Endothelial cell of hepatic sinusoid (primary cell): ENCODE measurements at regions not wholly inside any gene's neighbourhood (a gene's known extent, or its start where the extent isn't known, plus 50 kb on each side); places are given as distances from the start of the nearest gene placed in this dataset.
"Not testable (repeated sequence)": the region's sequence is repeated elsewhere in the genome, so short reads cannot be mapped to it uniquely, and the experiment has no call there.

Experiments
- in situ Hi-C: cut with HindIII; loops from 2 replicates; pipeline ENCODE4 v1.10.0; 2017; ENCODE audit warnings: low sequenced_read_pairs

GRCh38 chr22:49698616-49699015 is 129.1 kb downstream of the BRD1 start:
- in situ Hi-C loops, result not testable (repeated sequence)

- in situ Hi-C loops, result no loop called here
These were observed 130.6 kb downstream of the BRD1 start for GRCh38 chr22:49697047-49697446.

GRCh38 chr22:49694462-49695260 is 133.0 kb downstream of the BRD1 start:
- in situ Hi-C loops, result no loop called here

- in situ Hi-C loops, result no loop called here
These were observed 133.8 kb downstream of the BRD1 start for GRCh38 chr22:49693848-49694247.

GRCh38 chr22:49693416-49693815 is 134.3 kb downstream of the BRD1 start:
- in situ Hi-C loops, result no loop called here

- in situ Hi-C loops, result no loop called here
These were observed 135.0 kb downstream of the BRD1 start for GRCh38 chr22:49692499-49693225.

GRCh38 chr22:49691256-49691655 is 136.4 kb downstream of the BRD1 start:
- in situ Hi-C loops, result no loop called here

GRCh38 chr22:49690454-49690853 is 137.2 kb downstream of the BRD1 start:
- in situ Hi-C loops, result no loop called here

GRCh38 chr22:49689858-49690257 is 137.8 kb downstream of the BRD1 start:
- in situ Hi-C loops, result loop anchor here (5.0 kb wide), 1 partner anchor 98 kb away; no protein-coding TSS in a partner anchor

- in situ Hi-C loops, result loop anchor here (5.0 kb wide), 1 partner anchor 97 kb away; no protein-coding TSS in a partner anchor
These were observed 138.4 kb downstream of the BRD1 start for GRCh38 chr22:49689255-49689770.

- in situ Hi-C loops, result loop anchor here (5.0 kb wide), 1 partner anchor 96 kb away; no protein-coding TSS in a partner anchor
These were observed 139.0 kb downstream of the BRD1 start for GRCh38 chr22:49688516-49689254.

- in situ Hi-C loops, result loop anchor here (5.0 kb wide), 1 partner anchor 96 kb away; no protein-coding TSS in a partner anchor
These were observed 139.7 kb downstream of the BRD1 start for GRCh38 chr22:49687786-49688515.

GRCh38 chr22:49687333-49687732 is 140.3 kb downstream of the BRD1 start:
- in situ Hi-C loops, result loop anchor here (5.0 kb wide), 1 partner anchor 95 kb away; no protein-coding TSS in a partner anchor

GRCh38 chr22:49686495-49687219 is 141.0 kb downstream of the BRD1 start:
- in situ Hi-C loops, result loop anchor here (5.0 kb wide), 1 partner anchor 94 kb away; no protein-coding TSS in a partner anchor

- in situ Hi-C loops, result loop anchor here (5.0 kb wide), 1 partner anchor 93 kb away; no protein-coding TSS in a partner anchor
These were observed 142.0 kb downstream of the BRD1 start for GRCh38 chr22:49685686-49686085.

GRCh38 chr22:49685116-49685515 is 142.6 kb downstream of the BRD1 start:
- in situ Hi-C loops, result loop anchor here (5.0 kb wide), 1 partner anchor 93 kb away; no protein-coding TSS in a partner anchor

GRCh38 chr22:49683032-49683431 is 144.6 kb downstream of the BRD1 start:
- in situ Hi-C loops, result no loop called here

- in situ Hi-C loops, result not testable (repeated sequence)
These were observed 146.9 kb downstream of the BRD1 start for GRCh38 chr22:49680819-49681218.

- in situ Hi-C loops, result loop anchor here (5.0 kb wide), 1 partner anchor 42 kb away; no protein-coding TSS in a partner anchor
These were observed 148.9 kb downstream of the BRD1 start for GRCh38 chr22:49678842-49679170.
